Calu3 (cell line): ENCODE measurements at regions not wholly inside any gene's neighbourhood (a gene's known extent, or its start where the extent isn't known, plus 50 kb on each side); places are given as distances from the start of the nearest gene placed in this dataset.

ENCODE experiments used
- BruUV-seq: library from RNA; stranded (reverse); fragments of 400-500 nt; replicated peaks from 2 replicates; lab custom pipeline; 2021; lab: Mats Ljungman, UMichigan
- CTCF ChIA-PET: fragments of 300-600 bp; sonication (Branson Sonifier 250); formaldehyde crosslinking; loops from one replicate; lab custom pipeline; 2022; ENCODE audit warnings: antibody characterized with exemption; lab: Charles Lee
- DNase-seq: peaks from one replicate; pipeline ENCODE4 v3.0.0; 2022
- H3K27ac Mint-ChIP-seq: one replicate; pipeline ENCODE4 v1.8.0; 2022; ENCODE audit warnings: mixed read lengths; ENCODE audit not compliant: unreplicated experiment
- H3K27me3 Mint-ChIP-seq: one replicate; pipeline ENCODE4 v1.8.0; 2022; ENCODE audit warnings: mixed read lengths; ENCODE audit not compliant: unreplicated experiment
- H3K36me3 Mint-ChIP-seq: one replicate; pipeline ENCODE4 v1.8.0; 2022; ENCODE audit warnings: mild to moderate bottlenecking, moderate library complexity, mixed read lengths; ENCODE audit not compliant: insufficient read depth, unreplicated experiment
- H3K4me1 Mint-ChIP-seq: one replicate; pipeline ENCODE4 v1.8.0; 2022; ENCODE audit warnings: mild to moderate bottlenecking, low read depth, mixed read lengths; ENCODE audit not compliant: unreplicated experiment
- H3K4me3 Mint-ChIP-seq: one replicate; pipeline ENCODE4 v1.8.0; 2022; ENCODE audit warnings: mild to moderate bottlenecking, low read depth, moderate library complexity, mixed read lengths; ENCODE audit not compliant: unreplicated experiment
- H3K9me3 Mint-ChIP-seq: one replicate; pipeline ENCODE4 v1.8.0; 2022; ENCODE audit warnings: low read depth, mixed read lengths; ENCODE audit not compliant: unreplicated experiment
- CTCF ChIP-seq: fragments of 200-600 bp; IDR thresholded peaks from one replicate; pipeline ENCODE4 v1.8.0; 2022; ENCODE audit warnings: antibody characterized with exemption; ENCODE audit not compliant: unreplicated experiment
- intact Hi-C: fragments of 100-400 bp; cut with micrococcal nuclease; formaldehyde crosslinking; loops from one replicate; pipeline ENCODE4 v1.10.0; 2022; ENCODE audit not compliant: unreplicated experiment

- H3K27me3 Mint-ChIP-seq: no peaks in the 10 kb centered on the region
- no peaks in the 10 kb centered on the region for H3K4me1 Mint-ChIP-seq
- no peaks in the 10 kb centered on the region for H3K36me3 Mint-ChIP-seq
- no peak overlapping the region for H3K27ac Mint-ChIP-seq
- no peak for DNase-seq
- peaks cover 13% of the 10 kb centered on the region for H3K9me3 Mint-ChIP-seq
- no peak overlapping the region for H3K4me3 Mint-ChIP-seq
- CTCF ChIA-PET: no interaction called here
- no TSS peak for BruUV-seq
- intact Hi-C loops: no loop called here
- TF ChIP-seq CTCF: no peak
Measured at GRCh38 chr2:125490308-125490707, 1165.7 kb upstream of the GYPC start.

- Mint-ChIP-seq H3K27ac (no peak overlapping the region), H3K4me3 (no peak overlapping the region), H3K4me1 (no peaks in the 10 kb centered on the region), H3K36me3 (no peaks in the 10 kb centered on the region), H3K27me3 (no peaks in the 10 kb centered on the region), H3K9me3 (peaks cover 13% of the 10 kb centered on the region)
- CTCF ChIA-PET: no interaction called here
- intact Hi-C loops: no loop called here
- no TSS peak for BruUV-seq
- no peak for TF ChIP-seq CTCF
- no peak for DNase-seq
Measured at GRCh38 chr2:125491663-125492062, 1164.3 kb upstream of the GYPC start.

GRCh38 chr2:125512313-125512712 is 1143.6 kb upstream of the GYPC start:
- Mint-ChIP-seq H3K36me3 (no peaks in the 10 kb centered on the region), H3K9me3 (peaks cover 13% of the 10 kb centered on the region), H3K27ac (no peak overlapping the region), H3K4me1 (no peaks in the 10 kb centered on the region), H3K27me3 (no peaks in the 10 kb centered on the region), H3K4me3 (no peak overlapping the region)
- CTCF ChIA-PET: no interaction called here
- intact Hi-C loops: no loop called here
- no peak for DNase-seq
- TF ChIP-seq CTCF: no peak
- BruUV-seq: no TSS peak

- Mint-ChIP-seq H3K36me3 (no peaks in the 10 kb centered on the region), H3K27ac (no peak overlapping the region), H3K9me3 (peaks cover 23% of the 10 kb centered on the region), H3K4me1 (no peaks in the 10 kb centered on the region), H3K4me3 (no peak overlapping the region), H3K27me3 (no peaks in the 10 kb centered on the region)
- no TSS peak for BruUV-seq
- intact Hi-C loops: no loop called here
- peak; percentile 22 for TF ChIP-seq CTCF
- CTCF ChIA-PET: no interaction called here
- DNase-seq: no peak
Measured at GRCh38 chr2:125516496-125517109, 1139.4 kb upstream of the GYPC start.
